Stimulated activated naive CD8-positive, alpha-beta T cell treated with anti-CD3 and anti-CD28 coated beads, Interleukin-15, amount 100 ng/mL, for 72 hours (primary cell): ENCODE measurements at regions not wholly inside any gene's neighbourhood (a gene's known extent, or its start where the extent isn't known, plus 50 kb on each side); places are given as distances from the start of the nearest gene placed in this dataset.
"Not testable (repeated sequence)": the region's sequence is repeated elsewhere in the genome, so short reads cannot be mapped to it uniquely, and the experiment has no call there.

Experiments
- ATAC-seq: fragments of 150-1000 bp; cut with Tn5 transposase; 2 replicates; pipeline ENCODE4 v1.10.0; 2021; ENCODE audit warnings: mild to moderate bottlenecking, moderate library complexity
- DNase-seq, 2 donors: peaks; one replicate each; pipeline ENCODE4 v3.0.0; 2021 to 2022
- H3K27ac Mint-ChIP-seq, 2 donors: one replicate each; pipeline ENCODE4 v1.8.0; 2022; ENCODE audit warnings: mild to moderate bottlenecking in 2 of 2, mixed read lengths in 2 of 2, moderate library complexity in 2 of 2
- H3K27me3 Mint-ChIP-seq: one replicate; pipeline ENCODE4 v1.8.0; 2022; ENCODE audit warnings: mixed read lengths
- H3K4me1 Mint-ChIP-seq: one replicate; pipeline ENCODE4 v1.8.0; 2022; ENCODE audit warnings: mild to moderate bottlenecking, mixed read lengths
- H3K4me3 Mint-ChIP-seq, 2 donors: one replicate each; pipeline ENCODE4 v1.8.0; 2022; ENCODE audit warnings: mild to moderate bottlenecking in 2 of 2, mixed read lengths in 2 of 2, moderate library complexity in 1 of 2
- H3K9me3 Mint-ChIP-seq, 2 donors: one replicate each; pipeline ENCODE4 v1.8.0; 2022; ENCODE audit warnings: mixed read lengths in 2 of 2

- peaks cover 45% of the 10 kb centered on the region for H3K4me1 Mint-ChIP-seq
- not testable (repeated sequence) for ATAC-seq, DNase-seq, H3K4me3 Mint-ChIP-seq, H3K9me3 Mint-ChIP-seq, H3K27me3 Mint-ChIP-seq, H3K27ac Mint-ChIP-seq
Measured at GRCh38 chr1:148391323-148391722, 91.8 kb downstream of the PPIAL4G start.

- ATAC-seq, result no peak
- Mint-ChIP-seq H3K4me1 (peaks cover 58% of the 10 kb centered on the region), H3K27me3 (no peaks in the 10 kb centered on the region), H3K9me3 (no peaks in the 10 kb centered on the region), H3K4me3 (peak overlapping the region; percentile 89 to 97), H3K27ac (peak overlapping the region; percentile 100)
- DNase-seq, result no peak
Measured at GRCh38 chr1:148389027-148389339, 94.1 kb downstream of the PPIAL4G start.

GRCh38 chr1:148388260-148389026 lies 94.7 kb downstream of the PPIAL4G start:
- H3K27me3 Mint-ChIP-seq, result no peaks in the 10 kb centered on the region
- DNase-seq (peak; percentile 87 to 93), ATAC-seq (peak; percentile 93)
- H3K9me3 Mint-ChIP-seq, result no peaks in the 10 kb centered on the region
- peaks cover 58% of the 10 kb centered on the region for H3K4me1 Mint-ChIP-seq
- peak overlapping the region; percentile 100 for H3K27ac Mint-ChIP-seq
- H3K4me3 Mint-ChIP-seq, result peak overlapping the region; percentile 89 to 97

- ATAC-seq, DNase-seq, H3K27me3 Mint-ChIP-seq, H3K9me3 Mint-ChIP-seq: not testable (repeated sequence)
- H3K4me1 Mint-ChIP-seq, result peaks cover 58% of the 10 kb centered on the region
- H3K27ac Mint-ChIP-seq, result peak overlapping the region; percentile 100
- H3K4me3 Mint-ChIP-seq, result peak overlapping the region; percentile 89 to 97
Measured at GRCh38 chr1:148387949-148388259, 95.2 kb downstream of the PPIAL4G start.

- Mint-ChIP-seq H3K27ac (peak overlapping the region; percentile 68 to 74), H3K4me3 (peak overlapping the region; percentile 32 to 38), H3K4me1 (peaks cover 55% of the 10 kb centered on the region)
- not testable (repeated sequence) for H3K27me3 Mint-ChIP-seq, H3K9me3 Mint-ChIP-seq, DNase-seq, ATAC-seq
Measured at GRCh38 chr1:148387122-148387948, 95.8 kb downstream of the PPIAL4G start.

GRCh38 chr1:148386617-148387016 lies 96.5 kb downstream of the PPIAL4G start:
- Mint-ChIP-seq H3K9me3 (no peaks in the 10 kb centered on the region), H3K4me1 (peaks cover 52% of the 10 kb centered on the region), H3K27ac (no peak overlapping the region), H3K27me3 (no peaks in the 10 kb centered on the region), H3K4me3 (no peak overlapping the region)
- ATAC-seq, result no peak
- DNase-seq, result no peak

- peaks cover 52% of the 10 kb centered on the region for H3K4me1 Mint-ChIP-seq
Measured at GRCh38 chr1:148386031-148386398, 97.1 kb downstream of the PPIAL4G start.

GRCh38 chr1:148385371-148386030 lies 97.6 kb downstream of the PPIAL4G start:
- Mint-ChIP-seq H3K4me3 (no peak overlapping the region), H3K9me3 (no peaks in the 10 kb centered on the region), H3K4me1 (peaks cover 48% of the 10 kb centered on the region), H3K27me3 (no peaks in the 10 kb centered on the region), H3K27ac (no peak overlapping the region)
- DNase-seq (no peak), ATAC-seq (no peak)

More at GRCh38 chr1:148386031-148386398, 97.1 kb downstream of the PPIAL4G start:
- not testable (repeated sequence) for H3K4me3 Mint-ChIP-seq, DNase-seq, H3K9me3 Mint-ChIP-seq, ATAC-seq, H3K27ac Mint-ChIP-seq, H3K27me3 Mint-ChIP-seq

- no peak overlapping the region for H3K4me3 Mint-ChIP-seq
- no peaks in the 10 kb centered on the region for H3K9me3 Mint-ChIP-seq
- H3K4me1 Mint-ChIP-seq, result peaks cover 39% of the 10 kb centered on the region
- ATAC-seq (no peak), DNase-seq (no peak)
- H3K27ac Mint-ChIP-seq, result no peak overlapping the region
- H3K27me3 Mint-ChIP-seq, result no peaks in the 10 kb centered on the region
Measured at GRCh38 chr1:148383966-148384365, 99.1 kb downstream of the PPIAL4G start.

- DNase-seq (no peak), ATAC-seq (no peak)
- peaks cover 8% of the 10 kb centered on the region for H3K4me1 Mint-ChIP-seq
- H3K27me3 Mint-ChIP-seq, result no peaks in the 10 kb centered on the region
- H3K27ac Mint-ChIP-seq, result no peak overlapping the region
- no peaks in the 10 kb centered on the region for H3K9me3 Mint-ChIP-seq
- peak overlapping the region in 1 of 2 donors; percentile 45 for H3K4me3 Mint-ChIP-seq
Measured at GRCh38 chr1:148379697-148380096, 103.4 kb downstream of the PPIAL4G start.

- ATAC-seq (no peak), DNase-seq (no peak)
- peak overlapping the region in 1 of 2 donors; percentile 45 for H3K4me3 Mint-ChIP-seq
- peak overlapping the region in 1 of 2 donors; percentile 92 for H3K27ac Mint-ChIP-seq
- H3K9me3 Mint-ChIP-seq, result no peaks in the 10 kb centered on the region
- H3K27me3 Mint-ChIP-seq, result no peaks in the 10 kb centered on the region
- H3K4me1 Mint-ChIP-seq, result peaks cover 8% of the 10 kb centered on the region
Measured at GRCh38 chr1:148379170-148379500, 104.0 kb downstream of the PPIAL4G start.

- not testable (repeated sequence) for ATAC-seq, H3K4me3 Mint-ChIP-seq, H3K27ac Mint-ChIP-seq, H3K27me3 Mint-ChIP-seq, H3K9me3 Mint-ChIP-seq, DNase-seq
- peaks cover 15% of the 10 kb centered on the region for H3K4me1 Mint-ChIP-seq
Measured at GRCh38 chr1:148377992-148378391, 105.1 kb downstream of the PPIAL4G start.

- H3K4me3 Mint-ChIP-seq, DNase-seq, ATAC-seq, H3K27ac Mint-ChIP-seq, H3K27me3 Mint-ChIP-seq, H3K9me3 Mint-ChIP-seq: not testable (repeated sequence)
- H3K4me1 Mint-ChIP-seq, result peaks cover 24% of the 10 kb centered on the region
Measured at GRCh38 chr1:148377045-148377444, 106.1 kb downstream of the PPIAL4G start.

GRCh38 chr1:148374101-148374500 lies 109.0 kb downstream of the PPIAL4G start:
- H3K4me1 Mint-ChIP-seq, result peaks cover 50% of the 10 kb centered on the region
- H3K27ac Mint-ChIP-seq, result peak overlapping the region; percentile 19 to 52
- DNase-seq (no peak), ATAC-seq (no peak)
- H3K27me3 Mint-ChIP-seq, result no peaks in the 10 kb centered on the region
- no peaks in the 10 kb centered on the region for H3K9me3 Mint-ChIP-seq
- peak overlapping the region in 1 of 2 donors; percentile 29 for H3K4me3 Mint-ChIP-seq

- Mint-ChIP-seq H3K9me3 (no peaks in the 10 kb centered on the region), H3K4me3 (peak overlapping the region; percentile 76 to 79), H3K27me3 (no peaks in the 10 kb centered on the region), H3K27ac (peak overlapping the region; percentile 98 to 99), H3K4me1 (peaks cover 50% of the 10 kb centered on the region)
- ATAC-seq, result no peak
- no peak for DNase-seq
Measured at GRCh38 chr1:148373192-148373925, 109.7 kb downstream of the PPIAL4G start.
